ENCODE measurements at regions not wholly inside any gene's neighbourhood (a gene's known extent, or its start where the extent isn't known, plus 50 kb on each side); places are given as distances from the start of the nearest gene placed in this dataset.

DNA sequence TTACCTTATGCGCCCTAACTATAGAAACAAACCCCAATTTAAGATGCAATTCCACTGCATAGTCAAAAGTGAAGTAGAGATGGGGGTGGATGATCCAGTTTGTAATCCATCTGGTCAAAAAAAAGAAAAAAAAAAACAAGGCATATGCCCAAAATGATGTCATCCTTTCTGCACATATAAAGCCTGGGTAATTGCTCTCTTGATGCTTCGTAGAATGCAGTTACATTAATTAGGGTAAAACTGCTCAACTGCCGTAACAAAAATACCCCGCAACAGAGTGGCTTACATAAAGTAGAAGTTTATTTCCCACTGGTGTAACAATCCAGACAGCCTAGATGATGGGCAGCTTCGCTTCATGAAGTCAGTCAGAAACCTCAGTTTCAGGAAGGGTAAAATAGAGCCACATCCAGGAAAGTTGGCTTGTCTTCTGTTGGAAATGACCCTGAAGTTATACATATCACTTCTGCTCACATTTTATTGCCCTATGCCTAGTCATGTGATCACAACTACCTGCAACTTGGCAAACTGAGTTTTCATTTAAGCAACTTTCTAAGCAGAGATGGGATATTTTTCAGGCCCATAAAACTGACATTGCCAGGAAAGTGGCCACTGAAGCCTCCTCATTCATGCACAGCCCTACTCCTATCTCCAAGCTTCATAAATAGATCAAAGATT is 221.7 kb downstream of the C1orf94 start:
- BruUV-seq (replicated peaks) = no TSS peak

GRCh38 chr1:34398916-34399275 is 222.2 kb downstream of the C1orf94 start:
- Histone ChIP-seq H3K9me1 (ENCODE audit: control insufficient read depth, insufficient read depth, low read length) (no peaks in the 10 kb centered on the region), H3K27me3 (ENCODE audit: control insufficient read depth in 2 of 2, insufficient read depth in 2 of 2, low read length in 2 of 2) (no peaks in the 10 kb centered on the region), H3K79me2 (ENCODE audit: control insufficient read depth, insufficient read depth, low read length) (no peaks in the 10 kb centered on the region), H3K9me3 (replicated peaks; ENCODE audit: control insufficient read depth, insufficient read depth, low read depth, low read length) (no peaks in the 10 kb centered on the region), H3K36me3 (ENCODE audit: control insufficient read depth, insufficient read depth, low read length) (no peaks in the 10 kb centered on the region), H3K9ac (ENCODE audit: insufficient read depth in 1 of 2, low read depth in 2 of 2, low read length in 2 of 2) (no peak overlapping the region), H2AFZ (ENCODE audit: low read depth, low read length) (no peak overlapping the region), H3K27ac (ENCODE audit: extremely low read depth, low read depth, low read length) (no peak overlapping the region), H3K4me1 (replicated peaks in 1 of 2; ENCODE audit: control insufficient read depth in 2 of 2, insufficient read depth in 2 of 2, low read length in 2 of 2) (no peaks in the 10 kb centered on the region), H3K4me2 (ENCODE audit: insufficient read depth, low read length) (no peak overlapping the region), H4K20me1 (replicated peaks; ENCODE audit: control insufficient read depth, insufficient read depth, low read length) (no peaks in the 10 kb centered on the region), H3K4me3 (no peak overlapping the region)
- in situ Hi-C loops (cut with MboI) (no loop called here), intact Hi-C loops (cut with micrococcal nuclease) (no loop called here)
- TF ChIP-seq CTCF (IDR thresholded peaks at IDR 0.05 in 2 of 3, conservative IDR thresholded peaks at IDR 0.05 in 1 of 3; ENCODE audit: insufficient read depth in 2 of 3, low read depth in 1 of 3, low read length in 3 of 3) (peak; percentile 33 to 49 (median 36); a peak in 4 of 6 replicates), CSDE1 (IDR thresholded peaks at IDR 0.05) (no peak), THRB (CRISPR knock-in tag; conservative IDR thresholded peaks at IDR 0.05) (no peak)
- TF ChIP-seq, protein P1, sequence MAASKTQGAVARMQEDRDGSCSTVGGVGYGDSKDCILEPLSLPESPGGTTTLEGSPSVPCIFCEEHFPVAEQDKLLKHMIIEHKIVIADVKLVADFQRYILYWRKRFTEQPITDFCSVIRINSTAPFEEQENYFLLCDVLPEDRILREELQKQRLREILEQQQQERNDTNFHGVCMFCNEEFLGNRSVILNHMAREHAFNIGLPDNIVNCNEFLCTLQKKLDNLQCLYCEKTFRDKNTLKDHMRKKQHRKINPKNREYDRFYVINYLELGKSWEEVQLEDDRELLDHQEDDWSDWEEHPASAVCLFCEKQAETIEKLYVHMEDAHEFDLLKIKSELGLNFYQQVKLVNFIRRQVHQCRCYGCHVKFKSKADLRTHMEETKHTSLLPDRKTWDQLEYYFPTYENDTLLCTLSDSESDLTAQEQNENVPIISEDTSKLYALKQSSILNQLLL (CRISPR knock-in tag; IDR thresholded peaks at IDR 0.05; ENCODE audit: borderline replicate concordance) = no peak
- ChIA-PET POLR2A (no interaction called here), CTCF (ENCODE audit: low intra/inter-chr PET ratio) (no interaction called here)
- no TSS peak for BruUV-seq (replicated peaks)
- FAIRE-seq = no peak
- DNase-seq (ENCODE audit: extremely low read depth in 1 of 4, low spot score in 3 of 4) = peak in 2 of 4 experiments; percentile 11 to 17
- no peak; the same call in 2 of the 3 replicates for ATAC-seq
- WGBS (ENCODE audit: insufficient coverage, low coverage, missing lambda C conversion rate) = 2% methylated on average over 4 of the region's 4 CpGs

More for the DNA sequence above, 221.7 kb downstream of the C1orf94 start:
- no peak overlapping the region for H3K4me3 ChIP-seq
- in situ Hi-C loops (cut with MboI) (no loop called here), intact Hi-C loops (cut with micrococcal nuclease) (no loop called here)
- CTCF ChIA-PET (ENCODE audit: low intra/inter-chr PET ratio) = no interaction called here
- H2AFZ ChIP-seq (ENCODE audit: low read depth, low read length) = no peak overlapping the region
- H3K36me3 ChIP-seq (ENCODE audit: control insufficient read depth, insufficient read depth, low read length) = no peaks in the 10 kb centered on the region
- no peaks in the 10 kb centered on the region for H3K9me1 ChIP-seq (ENCODE audit: control insufficient read depth, insufficient read depth, low read length)
- WGBS (ENCODE audit: insufficient coverage, low coverage, missing lambda C conversion rate) = 6% methylated on average over 5 of the region's 5 CpGs
- H3K4me1 ChIP-seq (replicated peaks in 1 of 2; ENCODE audit: control insufficient read depth in 2 of 2, insufficient read depth in 2 of 2, low read length in 2 of 2) = no peaks in the 10 kb centered on the region
- FAIRE-seq = no peak
- H3K79me2 ChIP-seq (ENCODE audit: control insufficient read depth, insufficient read depth, low read length) = no peaks in the 10 kb centered on the region
- no peaks in the 10 kb centered on the region for H4K20me1 ChIP-seq (replicated peaks; ENCODE audit: control insufficient read depth, insufficient read depth, low read length)
- TF ChIP-seq, protein P2, sequence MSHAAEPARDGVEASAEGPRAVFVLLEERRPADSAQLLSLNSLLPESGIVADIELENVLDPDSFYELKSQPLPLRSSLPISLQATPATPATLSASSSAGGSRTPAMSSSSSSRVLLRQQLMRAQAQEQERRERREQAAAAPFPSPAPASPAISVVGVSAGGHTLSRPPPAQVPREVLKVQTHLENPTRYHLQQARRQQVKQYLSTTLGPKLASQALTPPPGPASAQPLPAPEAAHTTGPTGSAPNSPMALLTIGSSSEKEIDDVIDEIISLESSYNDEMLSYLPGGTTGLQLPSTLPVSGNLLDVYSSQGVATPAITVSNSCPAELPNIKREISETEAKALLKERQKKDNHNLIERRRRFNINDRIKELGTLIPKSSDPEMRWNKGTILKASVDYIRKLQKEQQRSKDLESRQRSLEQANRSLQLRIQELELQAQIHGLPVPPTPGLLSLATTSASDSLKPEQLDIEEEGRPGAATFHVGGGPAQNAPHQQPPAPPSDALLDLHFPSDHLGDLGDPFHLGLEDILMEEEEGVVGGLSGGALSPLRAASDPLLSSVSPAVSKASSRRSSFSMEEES (CRISPR knock-in tag; IDR thresholded peaks at IDR 0.05) = peak; percentile 67
- TF ChIP-seq ZFP1 (CRISPR knock-in tag; IDR thresholded peaks at IDR 0.05) = no peak
- H3K4me2 ChIP-seq (ENCODE audit: insufficient read depth, low read length) = no peak overlapping the region
- ATAC-seq = no peak
- no peak overlapping the region for H3K9ac ChIP-seq (ENCODE audit: insufficient read depth in 1 of 2, low read depth in 2 of 2, low read length in 2 of 2)
- H3K9me3 ChIP-seq (replicated peaks; ENCODE audit: control insufficient read depth, insufficient read depth, low read depth, low read length) = no peaks in the 10 kb centered on the region
- DNase-seq (ENCODE audit: extremely low read depth in 1 of 4, low spot score in 3 of 4) = no peak
- H3K27ac ChIP-seq (ENCODE audit: extremely low read depth, low read depth, low read length) = no peak overlapping the region
- no peaks in the 10 kb centered on the region for H3K27me3 ChIP-seq (ENCODE audit: control insufficient read depth in 2 of 2, insufficient read depth in 2 of 2, low read length in 2 of 2)
- POLR2A ChIA-PET = no interaction called here

Data from K562 (cell line).